ENCODE measurements at regions not wholly inside any gene's neighbourhood (a gene's known extent, or its start where the extent isn't known, plus 50 kb on each side); places are given as distances from the start of the nearest gene placed in this dataset.

- no peaks in the 10 kb centered on the region for H3K4me1 ChIP-seq (ENCODE audit: control insufficient read depth, insufficient read depth, low read length)
- no peaks in the 10 kb centered on the region for H3K27me3 ChIP-seq (ENCODE audit: control insufficient read depth, insufficient read depth)
- H3K4me3 ChIP-seq (ENCODE audit: low read length) = no peak overlapping the region
- 70% methylated on average over 2 of the region's 2 CpGs for WGBS
- intact Hi-C loops (cut with DNase I) = no loop called here
- no peaks in the 10 kb centered on the region for H3K9me3 ChIP-seq (ENCODE audit: control insufficient read depth, low read length)
- no peak overlapping the region for H3K27ac ChIP-seq (ENCODE audit: low read length)
- no peak for DNase-seq
- ATAC-seq = no peak
Measured at GRCh38 chr16:26957283-26957859, 109.4 kb upstream of the C16orf82 start.

- Histone ChIP-seq H3K4me3 (ENCODE audit: low read length) (no peak overlapping the region), H3K4me1 (ENCODE audit: control insufficient read depth, insufficient read depth, low read length) (no peaks in the 10 kb centered on the region), H3K27ac (ENCODE audit: low read length) (no peak overlapping the region), H3K9me3 (ENCODE audit: control insufficient read depth, low read length) (no peaks in the 10 kb centered on the region), H3K27me3 (ENCODE audit: control insufficient read depth, insufficient read depth) (no peaks in the 10 kb centered on the region)
- DNase-seq (no peak), ATAC-seq (no peak)
- intact Hi-C loops (cut with DNase I) = no loop called here
- 51% methylated on average over 5 of the region's 5 CpGs for WGBS
Measured at GRCh38 chr16:26959416-26960009, 107.2 kb upstream of the C16orf82 start.

GRCh38 chr16:26961459-26961858 lies 105.3 kb upstream of the C16orf82 start:
- Histone ChIP-seq H3K4me1 (ENCODE audit: control insufficient read depth, insufficient read depth, low read length) (no peaks in the 10 kb centered on the region), H3K27ac (ENCODE audit: low read length) (no peak overlapping the region), H3K9me3 (ENCODE audit: control insufficient read depth, low read length) (no peaks in the 10 kb centered on the region), H3K27me3 (ENCODE audit: control insufficient read depth, insufficient read depth) (no peaks in the 10 kb centered on the region), H3K4me3 (ENCODE audit: low read length) (no peak overlapping the region)
- intact Hi-C loops (cut with DNase I) = no loop called here
- ATAC-seq (no peak), DNase-seq (no peak)

- 45% methylated on average over 4 of the region's 4 CpGs for whole genome bisulfite sequencing
- Histone ChIP-seq H3K27me3 (ENCODE audit: control insufficient read depth, insufficient read depth) (no peaks in the 10 kb centered on the region), H3K4me1 (ENCODE audit: control insufficient read depth, insufficient read depth, low read length) (no peaks in the 10 kb centered on the region), H3K27ac (ENCODE audit: low read length) (no peak overlapping the region), H3K9me3 (ENCODE audit: control insufficient read depth, low read length) (no peaks in the 10 kb centered on the region), H3K4me3 (ENCODE audit: low read length) (no peak overlapping the region)
- DNase-seq (no peak), ATAC-seq (no peak)
- intact Hi-C loops (cut with DNase I) = no loop called here
Measured at GRCh38 chr16:26963109-26963508, 103.6 kb upstream of the C16orf82 start.

- H3K27me3 ChIP-seq (ENCODE audit: control insufficient read depth, insufficient read depth) = no peaks in the 10 kb centered on the region
- intact Hi-C loops (cut with DNase I) = no loop called here
- 81% methylated on average over 6 of the region's 6 CpGs for WGBS
- no peak overlapping the region for H3K27ac ChIP-seq (ENCODE audit: low read length)
- H3K4me3 ChIP-seq (ENCODE audit: low read length) = no peak overlapping the region
- no peak for DNase-seq
- H3K9me3 ChIP-seq (ENCODE audit: control insufficient read depth, low read length) = no peaks in the 10 kb centered on the region
- no peak for ATAC-seq
- no peaks in the 10 kb centered on the region for H3K4me1 ChIP-seq (ENCODE audit: control insufficient read depth, insufficient read depth, low read length)
Measured at GRCh38 chr16:26969589-26970231, 97.0 kb upstream of the C16orf82 start.

GRCh38 chr16:26970292-26970691 lies 96.4 kb upstream of the C16orf82 start:
- H3K9me3 ChIP-seq (ENCODE audit: control insufficient read depth, low read length) = no peaks in the 10 kb centered on the region
- no peak overlapping the region for H3K27ac ChIP-seq (ENCODE audit: low read length)
- ATAC-seq (no peak), DNase-seq (no peak)
- no peaks in the 10 kb centered on the region for H3K4me1 ChIP-seq (ENCODE audit: control insufficient read depth, insufficient read depth, low read length)
- intact Hi-C loops (cut with DNase I) = no loop called here
- H3K4me3 ChIP-seq (ENCODE audit: low read length) = no peak overlapping the region
- 92% methylated on average over 3 of the region's 3 CpGs for WGBS
- H3K27me3 ChIP-seq (ENCODE audit: control insufficient read depth, insufficient read depth) = no peaks in the 10 kb centered on the region

- intact Hi-C loops (cut with DNase I) = no loop called here
- no peaks in the 10 kb centered on the region for H3K4me1 ChIP-seq (ENCODE audit: control insufficient read depth, insufficient read depth, low read length)
- no peak overlapping the region for H3K4me3 ChIP-seq (ENCODE audit: low read length)
- no peak for DNase-seq
- H3K27ac ChIP-seq (ENCODE audit: low read length) = no peak overlapping the region
- H3K27me3 ChIP-seq (ENCODE audit: control insufficient read depth, insufficient read depth) = no peaks in the 10 kb centered on the region
- no peak for ATAC-seq
- 63% methylated on average over 5 of the region's 5 CpGs for WGBS
- no peaks in the 10 kb centered on the region for H3K9me3 ChIP-seq (ENCODE audit: control insufficient read depth, low read length)
Measured at GRCh38 chr16:26976873-26977272, 89.9 kb upstream of the C16orf82 start.

GRCh38 chr16:26981266-26981938 lies 85.3 kb upstream of the C16orf82 start:
- WGBS = 55% methylated on average over 8 of the region's 8 CpGs
- ATAC-seq = no peak

GRCh38 chr16:26982422-26982821 lies 84.3 kb upstream of the C16orf82 start:
- WGBS = 97% methylated on average over 2 of the region's 2 CpGs
- intact Hi-C loops (cut with DNase I) = no loop called here

More at GRCh38 chr16:26981266-26981938, 85.3 kb upstream of the C16orf82 start:
- no peaks in the 10 kb centered on the region for H3K4me1 ChIP-seq (ENCODE audit: control insufficient read depth, insufficient read depth, low read length)
- no peak overlapping the region for H3K4me3 ChIP-seq (ENCODE audit: low read length)
- no peaks in the 10 kb centered on the region for H3K9me3 ChIP-seq (ENCODE audit: control insufficient read depth, low read length)
- no peaks in the 10 kb centered on the region for H3K27me3 ChIP-seq (ENCODE audit: control insufficient read depth, insufficient read depth)
- no peak for DNase-seq
- no peak overlapping the region for H3K27ac ChIP-seq (ENCODE audit: low read length)
- intact Hi-C loops (cut with DNase I) = no loop called here

GRCh38 chr16:26983426-26983825 lies 83.3 kb upstream of the C16orf82 start:
- WGBS = 88% methylated on average over 2 of the region's 2 CpGs
- Histone ChIP-seq H3K27me3 (ENCODE audit: control insufficient read depth, insufficient read depth) (no peaks in the 10 kb centered on the region), H3K27ac (ENCODE audit: low read length) (no peak overlapping the region), H3K4me1 (ENCODE audit: control insufficient read depth, insufficient read depth, low read length) (no peaks in the 10 kb centered on the region), H3K4me3 (ENCODE audit: low read length) (no peak overlapping the region), H3K9me3 (ENCODE audit: control insufficient read depth, low read length) (no peaks in the 10 kb centered on the region)
- DNase-seq (no peak), ATAC-seq (no peak)
- intact Hi-C loops (cut with DNase I) = no loop called here

More at GRCh38 chr16:26982422-26982821, 84.3 kb upstream of the C16orf82 start:
- H3K9me3 ChIP-seq (ENCODE audit: control insufficient read depth, low read length) = no peaks in the 10 kb centered on the region
- no peak for DNase-seq
- H3K4me1 ChIP-seq (ENCODE audit: control insufficient read depth, insufficient read depth, low read length) = no peaks in the 10 kb centered on the region
- H3K27me3 ChIP-seq (ENCODE audit: control insufficient read depth, insufficient read depth) = no peaks in the 10 kb centered on the region
- no peak overlapping the region for H3K27ac ChIP-seq (ENCODE audit: low read length)
- H3K4me3 ChIP-seq (ENCODE audit: low read length) = no peak overlapping the region
- no peak for ATAC-seq
